ENCODE measurements at regions not wholly inside any gene's neighbourhood (a gene's known extent, or its start where the extent isn't known, plus 50 kb on each side); places are given as distances from the start of the nearest gene placed in this dataset.

GRCh38 chr7:124423863-124424262 is 341.7 kb downstream of the GPR37 start:
- no peak for DNase-seq (ENCODE audit: low spot score)

- DNase-seq (ENCODE audit: low spot score) = no peak
These were observed 343.5 kb downstream of the GPR37 start for GRCh38 chr7:124422081-124422480.

- no peak for DNase-seq (ENCODE audit: low spot score)
These were observed 345.2 kb downstream of the GPR37 start for GRCh38 chr7:124420367-124420766.

GRCh38 chr7:124413029-124413428 is 352.6 kb downstream of the GPR37 start:
- no peak for DNase-seq (ENCODE audit: low spot score)

GRCh38 chr7:124412531-124412930 is 353.1 kb downstream of the GPR37 start:
- no peak for DNase-seq (ENCODE audit: low spot score)

- DNase-seq (ENCODE audit: low spot score) = no peak
These were observed 353.8 kb downstream of the GPR37 start for GRCh38 chr7:124411796-124412195.

GRCh38 chr7:124403587-124403986 is 362.0 kb downstream of the GPR37 start:
- no peak for DNase-seq (ENCODE audit: low spot score)

GRCh38 chr7:124403112-124403511 is 362.5 kb downstream of the GPR37 start:
- DNase-seq (ENCODE audit: low spot score) = no peak

- no peak for DNase-seq (ENCODE audit: low spot score)
These were observed 365.7 kb downstream of the GPR37 start for GRCh38 chr7:124399941-124400340.

- DNase-seq (ENCODE audit: low spot score) = no peak
These were observed 366.2 kb upstream of the TMEM229A start for GRCh38 chr7:124398937-124399552.

- DNase-seq (ENCODE audit: low spot score) = no peak
These were observed 364.3 kb upstream of the TMEM229A start for GRCh38 chr7:124397134-124397533.

GRCh38 chr7:124390301-124390700 is 357.4 kb upstream of the TMEM229A start:
- no peak for DNase-seq (ENCODE audit: low spot score)

- no peak for DNase-seq (ENCODE audit: low spot score)
These were observed 355.9 kb upstream of the TMEM229A start for GRCh38 chr7:124388751-124389150.

GRCh38 chr7:124387056-124387455 is 354.2 kb upstream of the TMEM229A start:
- no peak for DNase-seq (ENCODE audit: low spot score)

- DNase-seq (ENCODE audit: low spot score) = no peak
These were observed 346.4 kb upstream of the TMEM229A start for GRCh38 chr7:124379296-124379695.

- no peak for DNase-seq (ENCODE audit: low spot score)
These were observed 343.2 kb upstream of the TMEM229A start for GRCh38 chr7:124376111-124376510.

GRCh38 chr7:124375391-124375790 is 342.5 kb upstream of the TMEM229A start:
- DNase-seq (ENCODE audit: low spot score) = no peak

GRCh38 chr7:124369310-124369709 is 336.4 kb upstream of the TMEM229A start:
- DNase-seq (ENCODE audit: low spot score) = no peak

GRCh38 chr7:124366118-124366517 is 333.3 kb upstream of the TMEM229A start:
- no peak for DNase-seq (ENCODE audit: low spot score)

- DNase-seq (ENCODE audit: low spot score) = no peak
These were observed 331.4 kb upstream of the TMEM229A start for GRCh38 chr7:124364283-124364682.

GRCh38 chr7:124354201-124354600 is 321.3 kb upstream of the TMEM229A start:
- DNase-seq (ENCODE audit: low spot score) = no peak

- no peak for DNase-seq (ENCODE audit: low spot score)
These were observed 319.1 kb upstream of the TMEM229A start for GRCh38 chr7:124351950-124352349.

GRCh38 chr7:124349443-124349842 is 316.6 kb upstream of the TMEM229A start:
- no peak for DNase-seq (ENCODE audit: low spot score)

- no peak for DNase-seq (ENCODE audit: low spot score)
These were observed 306.0 kb upstream of the TMEM229A start for GRCh38 chr7:124338861-124339260.

All from HuH-7 (cell line).